ENCODE measurements at regions not wholly inside any gene's neighbourhood (a gene's known extent, or its start where the extent isn't known, plus 50 kb on each side); places are given as distances from the start of the nearest gene placed in this dataset.
A peak's percentile ranks its signal among the peaks of the same experiment; 100 is the strongest.

GRCh38 chr9:14532456-14533115 is 160.6 kb downstream of the ZDHHC21 start:
- POLR2A ChIA-PET, result interaction anchor here (1.0 kb wide), 1 partner anchor 51 kb away, joined by 3 read pairs; no protein-coding TSS in a partner anchor
- H3K9me3 ChIP-seq (ENCODE audit: control insufficient read depth, insufficient read depth, low read depth, low read length), result no peaks in the 10 kb centered on the region
- no peak overlapping the region for H3K27ac ChIP-seq (ENCODE audit: extremely low read depth, low read depth, low read length)
- no peak for TF ChIP-seq ZXDB (tag by site-specific recombination; IDR thresholded peaks at IDR 0.05)
- no peak for TF ChIP-seq MZF1 (tag by site-specific recombination; IDR thresholded peaks at IDR 0.05; ENCODE audit: borderline replicate concordance)
- no peak for TF ChIP-seq ZNF621 (tag by site-specific recombination; IDR thresholded peaks at IDR 0.05)
- peak; percentile 16; the same call in 1 of the 2 replicates for TF ChIP-seq ZSCAN4 (tag by site-specific recombination; IDR thresholded peaks at IDR 0.05)
- TF ChIP-seq ZSCAN5A (tag by site-specific recombination; IDR thresholded peaks at IDR 0.05), result no peak
- TF ChIP-seq ZNF645 (tag by site-specific recombination; IDR thresholded peaks at IDR 0.05), result no peak
- no peak for TF ChIP-seq ZNF580 (tag by site-specific recombination; IDR thresholded peaks at IDR 0.05)
- TF ChIP-seq ZNF366 (tag by site-specific recombination; conservative IDR thresholded peaks at IDR 0.05), result no peak
- no peak for TF ChIP-seq GLIS1 (tag by site-specific recombination; IDR thresholded peaks at IDR 0.05)
- CTCF ChIA-PET, result interaction anchor here (0.7 kb wide), 1 partner anchor 105 kb away, joined by 3 read pairs; no protein-coding TSS in a partner anchor
- H3K4me1 ChIP-seq (ENCODE audit: control insufficient read depth, insufficient read depth, low read length), result no peaks in the 10 kb centered on the region
- no peaks in the 10 kb centered on the region for H3K36me3 ChIP-seq (ENCODE audit: control insufficient read depth in 2 of 2, insufficient read depth in 1 of 2, low read length in 2 of 2)
- H3K4me3 ChIP-seq (ENCODE audit: low read depth, low read length), result no peak overlapping the region

- TF ChIP-seq CTCF (tag by site-specific recombination; IDR thresholded peaks at IDR 0.05), result no peak
- TF ChIP-seq ZSCAN18 (tag by site-specific recombination; IDR thresholded peaks at IDR 0.05), result no peak
- TF ChIP-seq ZNF521 (tag by site-specific recombination; IDR thresholded peaks at IDR 0.05), result no peak
- no peak for TF ChIP-seq ZNF692 (tag by site-specific recombination; IDR thresholded peaks at IDR 0.05)
- TF ChIP-seq MZF1 (tag by site-specific recombination; IDR thresholded peaks at IDR 0.05; ENCODE audit: borderline replicate concordance), result no peak
- no peak for TF ChIP-seq ATF2 (tag by site-specific recombination; IDR thresholded peaks at IDR 0.05; ENCODE audit: low read depth)
- no peak for TF ChIP-seq ZNF239 (tag by site-specific recombination; IDR thresholded peaks at IDR 0.05)
- TF ChIP-seq ZNF37A (tag by site-specific recombination; IDR thresholded peaks at IDR 0.05), result no peak
- no peak for TF ChIP-seq MEIS1 (CRISPR knock-in tag; IDR thresholded peaks at IDR 0.05; ENCODE audit: borderline replicate concordance)
- H3K27ac ChIP-seq (ENCODE audit: extremely low read depth, low read depth, low read length), result no peak overlapping the region
- ChIA-PET CTCF (interaction anchor here (0.7 kb wide), 1 partner anchor 104 kb away, joined by 3 read pairs; no protein-coding TSS in a partner anchor), POLR2A (interaction anchor here (0.6 to 1.0 kb wide), 2 partner anchors 19 to 50 kb away, joined by 3 to 4 read pairs; no protein-coding TSS in a partner anchor)
- H3K9me3 ChIP-seq (ENCODE audit: control insufficient read depth, insufficient read depth, low read depth, low read length), result no peaks in the 10 kb centered on the region
- no peaks in the 10 kb centered on the region for H3K4me1 ChIP-seq (ENCODE audit: control insufficient read depth, insufficient read depth, low read length)
- H3K4me3 ChIP-seq (ENCODE audit: low read depth, low read length), result no peak overlapping the region
- no peaks in the 10 kb centered on the region for H3K36me3 ChIP-seq (ENCODE audit: control insufficient read depth in 2 of 2, insufficient read depth in 1 of 2, low read length in 2 of 2)
These were observed 161.6 kb downstream of the ZDHHC21 start for GRCh38 chr9:14531341-14532269.
